ENCODE measurements at regions not wholly inside any gene's neighbourhood (a gene's known extent, or its start where the extent isn't known, plus 50 kb on each side); places are given as distances from the start of the nearest gene placed in this dataset.

DNA sequence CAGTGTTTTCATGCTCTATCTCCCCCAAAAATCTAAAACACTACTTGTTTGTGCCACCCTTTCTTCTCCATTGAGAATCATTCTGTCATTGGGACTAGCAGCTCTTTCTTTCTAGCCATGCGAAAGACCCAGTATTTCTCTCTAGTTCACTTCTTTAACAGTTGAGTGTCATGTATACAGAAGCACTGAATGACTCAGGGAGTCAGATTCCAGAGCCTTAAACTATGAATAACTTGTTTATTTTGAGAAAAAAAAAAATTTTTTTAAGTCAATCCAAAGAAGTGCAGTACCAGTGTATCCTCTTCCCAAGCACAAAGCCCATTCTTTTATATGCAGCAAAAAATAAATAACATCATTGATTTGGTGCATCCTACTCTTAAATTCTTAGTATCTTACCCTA, 415.4 kb upstream of the GRAMD2B start:
- TF ChIP-seq, protein P1, sequence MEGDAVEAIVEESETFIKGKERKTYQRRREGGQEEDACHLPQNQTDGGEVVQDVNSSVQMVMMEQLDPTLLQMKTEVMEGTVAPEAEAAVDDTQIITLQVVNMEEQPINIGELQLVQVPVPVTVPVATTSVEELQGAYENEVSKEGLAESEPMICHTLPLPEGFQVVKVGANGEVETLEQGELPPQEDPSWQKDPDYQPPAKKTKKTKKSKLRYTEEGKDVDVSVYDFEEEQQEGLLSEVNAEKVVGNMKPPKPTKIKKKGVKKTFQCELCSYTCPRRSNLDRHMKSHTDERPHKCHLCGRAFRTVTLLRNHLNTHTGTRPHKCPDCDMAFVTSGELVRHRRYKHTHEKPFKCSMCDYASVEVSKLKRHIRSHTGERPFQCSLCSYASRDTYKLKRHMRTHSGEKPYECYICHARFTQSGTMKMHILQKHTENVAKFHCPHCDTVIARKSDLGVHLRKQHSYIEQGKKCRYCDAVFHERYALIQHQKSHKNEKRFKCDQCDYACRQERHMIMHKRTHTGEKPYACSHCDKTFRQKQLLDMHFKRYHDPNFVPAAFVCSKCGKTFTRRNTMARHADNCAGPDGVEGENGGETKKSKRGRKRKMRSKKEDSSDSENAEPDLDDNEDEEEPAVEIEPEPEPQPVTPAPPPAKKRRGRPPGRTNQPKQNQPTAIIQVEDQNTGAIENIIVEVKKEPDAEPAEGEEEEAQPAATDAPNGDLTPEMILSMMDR (IDR thresholded peaks at IDR 0.05) = no peak
- no peak for TF ChIP-seq POLR2A (IDR thresholded peaks at IDR 0.05)
